ENCODE measurements at regions not wholly inside any gene's neighbourhood (a gene's known extent, or its start where the extent isn't known, plus 50 kb on each side); places are given as distances from the start of the nearest gene placed in this dataset.

- no peak for TF ChIP-seq ID3 (CRISPR knock-in tag; IDR thresholded peaks at IDR 0.05)
- TF ChIP-seq ID3 (tag; IDR thresholded peaks at IDR 0.05): no peak
- TF ChIP-seq SOX6 (IDR thresholded peaks at IDR 0.05): no peak
- TF ChIP-seq BHLHE40 (IDR thresholded peaks at IDR 0.05; ENCODE audit: low read length): peak; percentile 82
- no peak for TF ChIP-seq ELF1 (tag; IDR thresholded peaks at IDR 0.05)
- no peak for TF ChIP-seq ZSCAN32 (CRISPR knock-in tag; IDR thresholded peaks at IDR 0.05)
- no peak for TF ChIP-seq SMARCA4 (IDR thresholded peaks at IDR 0.05)
- TF ChIP-seq TAF1 (IDR thresholded peaks at IDR 0.05; ENCODE audit: control insufficient read depth, extremely low read depth, insufficient read depth, low read length, severe bottlenecking): no peak
- no peak for TF ChIP-seq CBX2 (IDR thresholded peaks at IDR 0.05; ENCODE audit: insufficient read depth, low read length, poor library complexity, severe bottlenecking)
- no peak for TF ChIP-seq CHD2 (IDR thresholded peaks at IDR 0.05; ENCODE audit: low read depth, low read length)
- no peak for TF ChIP-seq NR1H2 (CRISPR knock-in tag; IDR thresholded peaks at IDR 0.05)
- no peak for TF ChIP-seq ZNF282 (CRISPR knock-in tag; IDR thresholded peaks at IDR 0.05)
- TF ChIP-seq PTTG1 (tag; IDR thresholded peaks at IDR 0.05; ENCODE audit: low read depth): no peak
- no peak for TF ChIP-seq PTBP1 (IDR thresholded peaks at IDR 0.05; ENCODE audit: low read depth, low read length)
- no peak; the same call in 1 of the 2 replicates for TF ChIP-seq JUND (IDR thresholded peaks at IDR 0.05; ENCODE audit: borderline replicate concordance, low read depth, low read length)
- peak; percentile 56; the same call in 1 of the 3 replicates for TF ChIP-seq JUND (tag; IDR thresholded peaks at IDR 0.05; ENCODE audit: borderline replicate concordance, low read depth, low read length)
- TF ChIP-seq EGR1 (conservative IDR thresholded peaks at IDR 0.05): no peak
- peak; percentile 86 for TF ChIP-seq ZNF24 (IDR thresholded peaks at IDR 0.05)
- TF ChIP-seq, protein P1, sequence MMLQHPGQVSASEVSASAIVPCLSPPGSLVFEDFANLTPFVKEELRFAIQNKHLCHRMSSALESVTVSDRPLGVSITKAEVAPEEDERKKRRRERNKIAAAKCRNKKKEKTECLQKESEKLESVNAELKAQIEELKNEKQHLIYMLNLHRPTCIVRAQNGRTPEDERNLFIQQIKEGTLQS (IDR thresholded peaks at IDR 0.05): peak; percentile 65
- TF ChIP-seq, protein P1 (CRISPR knock-in tag; conservative IDR thresholded peaks at IDR 0.05): no peak
- TF ChIP-seq, protein P2, sequence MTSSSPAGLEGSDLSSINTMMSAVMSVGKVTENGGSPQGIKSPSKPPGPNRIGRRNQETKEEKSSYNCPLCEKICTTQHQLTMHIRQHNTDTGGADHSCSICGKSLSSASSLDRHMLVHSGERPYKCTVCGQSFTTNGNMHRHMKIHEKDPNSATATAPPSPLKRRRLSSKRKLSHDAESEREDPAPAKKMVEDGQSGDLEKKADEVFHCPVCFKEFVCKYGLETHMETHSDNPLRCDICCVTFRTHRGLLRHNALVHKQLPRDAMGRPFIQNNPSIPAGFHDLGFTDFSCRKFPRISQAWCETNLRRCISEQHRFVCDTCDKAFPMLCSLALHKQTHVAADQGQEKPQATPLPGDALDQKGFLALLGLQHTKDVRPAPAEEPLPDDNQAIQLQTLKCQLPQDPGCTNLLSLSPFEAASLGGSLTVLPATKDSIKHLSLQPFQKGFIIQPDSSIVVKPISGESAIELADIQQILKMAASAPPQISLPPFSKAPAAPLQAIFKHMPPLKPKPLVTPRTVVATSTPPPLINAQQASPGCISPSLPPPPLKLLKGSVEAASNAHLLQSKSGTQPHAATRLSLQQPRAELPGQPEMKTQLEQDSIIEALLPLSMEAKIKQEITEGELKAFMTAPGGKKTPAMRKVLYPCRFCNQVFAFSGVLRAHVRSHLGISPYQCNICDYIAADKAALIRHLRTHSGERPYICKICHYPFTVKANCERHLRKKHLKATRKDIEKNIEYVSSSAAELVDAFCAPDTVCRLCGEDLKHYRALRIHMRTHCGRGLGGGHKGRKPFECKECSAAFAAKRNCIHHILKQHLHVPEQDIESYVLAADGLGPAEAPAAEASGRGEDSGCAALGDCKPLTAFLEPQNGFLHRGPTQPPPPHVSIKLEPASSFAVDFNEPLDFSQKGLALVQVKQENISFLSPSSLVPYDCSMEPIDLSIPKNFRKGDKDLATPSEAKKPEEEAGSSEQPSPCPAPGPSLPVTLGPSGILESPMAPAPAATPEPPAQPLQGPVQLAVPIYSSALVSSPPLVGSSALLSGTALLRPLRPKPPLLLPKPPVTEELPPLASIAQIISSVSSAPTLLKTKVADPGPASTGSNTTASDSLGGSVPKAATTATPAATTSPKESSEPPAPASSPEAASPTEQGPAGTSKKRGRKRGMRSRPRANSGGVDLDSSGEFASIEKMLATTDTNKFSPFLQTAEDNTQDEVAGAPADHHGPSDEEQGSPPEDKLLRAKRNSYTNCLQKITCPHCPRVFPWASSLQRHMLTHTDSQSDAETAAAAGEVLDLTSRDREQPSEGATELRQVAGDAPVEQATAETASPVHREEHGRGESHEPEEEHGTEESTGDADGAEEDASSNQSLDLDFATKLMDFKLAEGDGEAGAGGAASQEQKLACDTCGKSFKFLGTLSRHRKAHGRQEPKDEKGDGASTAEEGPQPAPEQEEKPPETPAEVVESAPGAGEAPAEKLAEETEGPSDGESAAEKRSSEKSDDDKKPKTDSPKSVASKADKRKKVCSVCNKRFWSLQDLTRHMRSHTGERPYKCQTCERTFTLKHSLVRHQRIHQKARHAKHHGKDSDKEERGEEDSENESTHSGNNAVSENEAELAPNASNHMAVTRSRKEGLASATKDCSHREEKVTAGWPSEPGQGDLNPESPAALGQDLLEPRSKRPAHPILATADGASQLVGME (CRISPR knock-in tag; IDR thresholded peaks at IDR 0.05): no peak
- no peak for TF ChIP-seq ZNF699 (CRISPR knock-in tag; IDR thresholded peaks at IDR 0.05; ENCODE audit: insufficient replicate concordance)
- TF ChIP-seq FOXP1 (CRISPR knock-in tag; IDR thresholded peaks at IDR 0.05): no peak
- TF ChIP-seq MEIS2 (IDR thresholded peaks at IDR 0.05; ENCODE audit: partially characterized antibody): peak; percentile 62
- TF ChIP-seq POU5F1 (IDR thresholded peaks at IDR 0.05; ENCODE audit: borderline replicate concordance, low read depth, low read length, partially characterized antibody): no peak
- no peak for TF ChIP-seq ZNF124 (CRISPR knock-in tag; IDR thresholded peaks at IDR 0.05)
Measured at GRCh38 chr1:59026472-59026948, 242.7 kb upstream of the JUN start (continued).
